IPS-NIHi7 (cell line): ENCODE measurements at regions not wholly inside any gene's neighbourhood (a gene's known extent, or its start where the extent isn't known, plus 50 kb on each side); places are given as distances from the start of the nearest gene placed in this dataset.
"Not testable (repeated sequence)": the region's sequence is repeated elsewhere in the genome, so short reads cannot be mapped to it uniquely, and the experiment has no call there.

Source experiments
- DNase-seq: peaks from one replicate; pipeline ENCODE4 v3.0.0; 2012; ENCODE audit warnings: mixed read lengths; ENCODE audit errors: extremely low spot score

GRCh38 chr18:51522821-51523220, 325.3 kb upstream of the MEX3C start:
- DNase-seq: no peak

- DNase-seq: no peak
These were observed 326.2 kb upstream of the MEX3C start for GRCh38 chr18:51523671-51524070.

GRCh38 chr18:51525453-51526225, 328.2 kb upstream of the MEX3C start:
- DNase-seq: no peak

GRCh38 chr18:51527826-51528225, 330.3 kb upstream of the MEX3C start:
- DNase-seq: no peak

GRCh38 chr18:51531501-51531900, 334.0 kb upstream of the MEX3C start:
- no peak for DNase-seq

GRCh38 chr18:51537487-51537886, 340.0 kb upstream of the MEX3C start:
- DNase-seq: peak; percentile 65

GRCh38 chr18:51540562-51540961, 343.1 kb upstream of the MEX3C start:
- DNase-seq: no peak

- no peak for DNase-seq
These were observed 343.7 kb upstream of the MEX3C start for GRCh38 chr18:51541230-51541629.

- no peak for DNase-seq
These were observed 346.2 kb upstream of the MEX3C start for GRCh38 chr18:51543658-51544155.

GRCh38 chr18:51545446-51545845, 348.0 kb upstream of the MEX3C start:
- DNase-seq: no peak

- DNase-seq: no peak
These were observed 361.9 kb upstream of the MEX3C start for GRCh38 chr18:51559198-51559901.

GRCh38 chr18:51559902-51560287, 362.4 kb upstream of the MEX3C start:
- no peak for DNase-seq

GRCh38 chr18:51561821-51562220, 364.3 kb upstream of the MEX3C start:
- DNase-seq: no peak

GRCh38 chr18:51562866-51563265, 365.4 kb upstream of the MEX3C start:
- no peak for DNase-seq

GRCh38 chr18:51563396-51563795, 365.9 kb upstream of the MEX3C start:
- no peak for DNase-seq

GRCh38 chr18:51568151-51568550, 370.7 kb upstream of the MEX3C start:
- no peak for DNase-seq

GRCh38 chr18:51569153-51569552, 371.7 kb upstream of the MEX3C start:
- DNase-seq: no peak

GRCh38 chr18:51569561-51569960, 372.1 kb upstream of the MEX3C start:
- DNase-seq: no peak

- DNase-seq: not testable (repeated sequence)
These were observed 372.6 kb upstream of the MEX3C start for GRCh38 chr18:51570071-51570470.

GRCh38 chr18:51573886-51574285, 376.4 kb upstream of the MEX3C start:
- not testable (repeated sequence) for DNase-seq

GRCh38 chr18:51575171-51575570, 377.7 kb upstream of the MEX3C start:
- no peak for DNase-seq

GRCh38 chr18:51578406-51578980, 381.0 kb upstream of the MEX3C start:
- DNase-seq: no peak

GRCh38 chr18:51580580-51580979, 383.1 kb upstream of the MEX3C start:
- DNase-seq: no peak
